Heart right ventricle (tissue), 16 donors: ENCODE measurements at regions not wholly inside any gene's neighbourhood (a gene's known extent, or its start where the extent isn't known, plus 50 kb on each side); places are given as distances from the start of the nearest gene placed in this dataset.

Experiments
- ATAC-seq, 8 donors: fragments of 200-7000 bp; cut with Tn5 transposase; one replicate each; pipeline ENCODE4 v1.9.1; 2020; ENCODE audit warnings: mild to moderate bottlenecking in 8 of 8, moderate library complexity in 8 of 8, moderate number of reproducible peaks in 1 of 8
- DNase-seq, 2 donors: peaks; one replicate each; pipeline ENCODE4 v3.0.0-alpha.2; 2020
- H3K27ac ChIP-seq, 10 donors: fragments of 200-600 bp; sonication (generic) in 2 of 10; one replicate each; pipeline versions ENCODE4 v1.5.0 to v1.8.0; 2020 to 2022; ENCODE audit warnings: mild to moderate bottlenecking in 3 of 10
- H3K27me3 ChIP-seq, 7 donors: fragments of 200-600 bp; one replicate each; pipeline ENCODE4 v1.8.0; 2021 to 2022; ENCODE audit warnings: mild to moderate bottlenecking in 2 of 7
- H3K36me3 ChIP-seq, 9 donors: fragments of 200-600 bp; sonication (generic) in 1 of 9; one replicate each; pipeline versions ENCODE4 v1.5.0 to v1.8.0; 2020 to 2022; ENCODE audit warnings: mild to moderate bottlenecking in 2 of 9
- H3K4me1 ChIP-seq, 9 donors: fragments of 200-600 bp; sonication (generic) in 1 of 9; one replicate each; pipeline versions ENCODE4 v1.5.0 to v1.8.0; 2020 to 2022; ENCODE audit warnings: mild to moderate bottlenecking in 4 of 9
- H3K4me3 ChIP-seq, 10 donors: fragments of 200-600 bp; sonication (generic) in 2 of 10; one replicate each; pipeline versions ENCODE4 v1.5.0 to v1.8.0; 2020 to 2022; ENCODE audit warnings: mild to moderate bottlenecking in 7 of 10, moderate library complexity in 2 of 10
- H3K9me3 ChIP-seq, 11 donors: fragments of 200-600 bp in 10 of 11; sonication (generic) in 2 of 11; one replicate each; pipeline versions ENCODE4 v1.5.0 to v1.8.0; 2013 to 2022; ENCODE audit warnings: mild to moderate bottlenecking in 2 of 11, control low read depth in 1 of 11, moderate library complexity in 1 of 11
- WGBS, 2 donors: extraction: QIAGEN DNeasy Blood & Tissue Kit; methylation state at CpG; one replicate each; pipeline ENCODE4 v1.1.7; 2013; ENCODE audit warnings: inconsistent platforms in 1 of 2; 5-methylcytosine and 5-hydroxymethylcytosine counted together
- intact Hi-C, 10 donors: fragments of 100-400 bp; cut with DNase I; formaldehyde crosslinking; loops; one replicate each; pipeline versions ENCODE4 v1.11.1 to v1.14.2; 2022
- TF ChIP-seq, protein P1 (sequence below), 9 donors: fragments of 200-600 bp; sonication (generic) in 2 of 9; IDR thresholded peaks; one replicate each; pipeline versions ENCODE4 v1.5.0 to v1.8.0; 2021 to 2022; ENCODE audit warnings: antibody characterized with exemption in 9 of 9, mild to moderate bottlenecking in 5 of 9, moderate library complexity in 1 of 9
- donor health status: Arrhythmogenic right ventricular cardiomyopathy.
- donor health status: ischemic (EF 13 %, LVEDD 7.1; RV severe dilation, severe dysfunction).
- donor health status: healthy with polysubstance abuse.
- donor health status: DM: no; HTN: yes; CAD: no.
- donor health status: DM: no; HTN: no; CAD: no.
- donor health status: ischemic (EF 25% LVEDD 6.9; RV normal size, moderate dysfunction).
- donor health status: ischemic (EF 25% LVEDD 5.7; RV mildly dilated, moderate dysfunction).
- donor health status: healthy.
- donor health status: DM: yes; HTN: yes; CAD: no.
- donor health status: Ischemic cardiomyopathy.
- donor health status: ischemic (EF 35%, LVEDD 5.7; RV mildly dilated, moderate dysfunction).
- donor health status: nonischemic (EF 11% LVEDD 7.7; RV severe dilation, severe dysfunction).
- donor health status: DM: yes; HTN: yes; CAD: no.
- donor health status: PGD.
- donor health status: ischemic (EF 29% LVEDD 5.4; RV normal size, mild dysfunction).
- donor health status: nonischemic (EF 23%, LVEDD 6.1; RV moderate dilation, normal function).

DNA sequence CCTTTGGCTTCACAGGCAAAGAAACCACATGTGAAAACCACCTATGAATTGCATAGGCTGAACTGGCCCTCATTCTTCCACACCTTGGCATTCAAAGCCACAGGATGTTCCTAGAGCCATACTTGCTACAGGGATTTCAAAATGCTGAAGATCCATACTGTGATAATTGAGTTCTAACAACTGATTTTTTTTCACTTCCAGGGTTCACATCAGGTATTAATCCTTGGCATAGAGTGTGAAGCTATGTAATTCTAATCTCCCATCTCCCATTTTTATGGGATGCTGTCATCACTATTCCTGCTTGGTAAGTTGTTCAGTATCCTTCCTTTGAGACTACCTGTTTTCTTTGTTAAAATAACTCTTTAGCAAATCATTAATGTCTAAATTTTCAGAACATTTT lies 1569.2 kb upstream of the ADGRL3 start:
- DNase-seq, result no peak
- Histone ChIP-seq H3K4me1 (no peaks in the 10 kb centered on the region), H3K4me3 (no peak overlapping the region), H3K36me3 (no peaks in the 10 kb centered on the region), H3K27ac (no peak overlapping the region), H3K9me3 (peaks cover 0 to 11% (median 0%) of the 10 kb centered on the region in 11 donors), H3K27me3 (no peaks in the 10 kb centered on the region)
- no peak for ATAC-seq
- TF ChIP-seq, protein P1, sequence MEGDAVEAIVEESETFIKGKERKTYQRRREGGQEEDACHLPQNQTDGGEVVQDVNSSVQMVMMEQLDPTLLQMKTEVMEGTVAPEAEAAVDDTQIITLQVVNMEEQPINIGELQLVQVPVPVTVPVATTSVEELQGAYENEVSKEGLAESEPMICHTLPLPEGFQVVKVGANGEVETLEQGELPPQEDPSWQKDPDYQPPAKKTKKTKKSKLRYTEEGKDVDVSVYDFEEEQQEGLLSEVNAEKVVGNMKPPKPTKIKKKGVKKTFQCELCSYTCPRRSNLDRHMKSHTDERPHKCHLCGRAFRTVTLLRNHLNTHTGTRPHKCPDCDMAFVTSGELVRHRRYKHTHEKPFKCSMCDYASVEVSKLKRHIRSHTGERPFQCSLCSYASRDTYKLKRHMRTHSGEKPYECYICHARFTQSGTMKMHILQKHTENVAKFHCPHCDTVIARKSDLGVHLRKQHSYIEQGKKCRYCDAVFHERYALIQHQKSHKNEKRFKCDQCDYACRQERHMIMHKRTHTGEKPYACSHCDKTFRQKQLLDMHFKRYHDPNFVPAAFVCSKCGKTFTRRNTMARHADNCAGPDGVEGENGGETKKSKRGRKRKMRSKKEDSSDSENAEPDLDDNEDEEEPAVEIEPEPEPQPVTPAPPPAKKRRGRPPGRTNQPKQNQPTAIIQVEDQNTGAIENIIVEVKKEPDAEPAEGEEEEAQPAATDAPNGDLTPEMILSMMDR (IDR thresholded peaks at IDR 0.05), result no peak
- intact Hi-C loops, result no loop called here

DNA sequence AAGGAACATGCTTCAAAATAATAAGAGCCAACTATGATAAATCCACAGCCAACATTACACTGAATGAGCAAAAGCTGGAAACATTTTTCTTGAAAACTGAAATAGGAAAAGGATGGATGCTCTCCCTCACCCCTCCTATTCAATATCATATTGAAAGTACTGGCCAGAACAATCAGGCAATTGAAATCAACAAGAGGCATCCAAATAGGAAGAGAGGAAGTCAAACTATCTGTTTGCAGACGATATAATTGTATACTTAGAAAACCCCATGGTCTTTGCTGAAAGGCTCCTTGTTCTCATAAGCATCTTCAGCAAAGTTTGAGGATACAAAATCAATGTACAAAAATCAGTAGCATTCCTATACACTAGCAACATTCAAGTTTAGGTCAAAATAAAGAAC lies 1562.5 kb upstream of the ADGRL3 start:
- Histone ChIP-seq H3K4me3 (no peak overlapping the region), H3K27ac (no peak overlapping the region), H3K36me3 (no peaks in the 10 kb centered on the region), H3K4me1 (no peaks in the 10 kb centered on the region), H3K9me3 (peaks cover 0 to 19% (median 0%) of the 10 kb centered on the region in 11 donors), H3K27me3 (no peaks in the 10 kb centered on the region)
- WGBS, 2 donors, result 70 to 83% methylated on average over 1 of the region's 1 CpG
- TF ChIP-seq, protein P1 (IDR thresholded peaks at IDR 0.05), result no peak
- DNase-seq, result no peak
- no peak for ATAC-seq
- intact Hi-C loops, result no loop called here

DNA sequence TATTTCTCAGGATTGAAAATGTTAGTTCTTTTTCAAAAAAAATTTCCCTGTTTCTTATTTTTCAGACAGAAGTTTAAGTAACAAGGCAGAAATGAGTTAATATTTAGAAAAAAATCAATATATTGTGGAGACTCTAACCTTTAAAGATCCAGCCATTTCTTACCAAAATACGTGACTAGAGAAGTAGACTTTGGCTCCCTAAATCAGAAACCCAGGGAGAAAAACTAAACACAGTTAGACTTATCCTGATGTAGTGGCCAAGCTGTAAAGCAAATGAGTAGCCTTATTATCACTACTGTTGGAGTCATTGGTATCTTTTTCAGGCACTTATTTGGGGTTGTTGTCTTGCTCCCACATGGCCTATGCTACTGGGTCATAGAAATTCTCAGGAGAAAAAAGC lies 1556.4 kb upstream of the ADGRL3 start:
- H3K4me1 ChIP-seq, result no peaks in the 10 kb centered on the region
- DNase-seq (no peak), ATAC-seq (no peak)
- intact Hi-C loops, result no loop called here
- no peaks in the 10 kb centered on the region for H3K27me3 ChIP-seq
- no peak overlapping the region for H3K4me3 ChIP-seq
- H3K36me3 ChIP-seq, result no peaks in the 10 kb centered on the region
- no peak overlapping the region for H3K27ac ChIP-seq
- peaks cover 0 to 10% (median 0%) of the 10 kb centered on the region in 11 donors for H3K9me3 ChIP-seq
- TF ChIP-seq, protein P1 (IDR thresholded peaks at IDR 0.05), result no peak
- WGBS, 2 donors, result 72 to 81% methylated on average over 1 of the region's 1 CpG

DNA sequence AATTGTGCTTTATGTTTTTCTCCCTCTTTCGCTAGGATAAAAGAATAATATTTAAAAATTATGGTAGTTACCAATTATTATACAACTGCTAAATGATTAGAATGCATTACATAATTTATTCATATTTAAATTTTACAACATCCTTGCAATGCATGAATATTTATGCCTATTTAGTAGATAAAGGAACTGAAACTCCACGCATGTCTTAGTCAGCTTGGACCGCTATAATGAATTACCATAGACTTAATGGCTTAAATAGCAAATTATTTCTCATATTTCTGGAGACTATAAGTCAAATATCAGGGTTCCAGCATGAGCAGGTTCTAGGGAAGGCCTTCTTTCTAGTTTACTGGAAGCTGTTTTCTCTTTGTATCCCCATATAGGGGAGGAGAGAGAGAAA lies 1555.4 kb upstream of the ADGRL3 start:
- no peak for DNase-seq
- TF ChIP-seq, protein P1 (IDR thresholded peaks at IDR 0.05), result no peak
- H3K27ac ChIP-seq, result no peak overlapping the region
- intact Hi-C loops, result no loop called here
- no peak overlapping the region for H3K4me3 ChIP-seq
- H3K27me3 ChIP-seq, result no peaks in the 10 kb centered on the region
- no peaks in the 10 kb centered on the region for H3K36me3 ChIP-seq
- no peak for ATAC-seq
- H3K4me1 ChIP-seq, result no peaks in the 10 kb centered on the region
- WGBS, 2 donors, result 91 to 93% methylated on average over 3 of the region's 3 CpGs
- peaks cover 0 to 8% (median 0%) of the 10 kb centered on the region in 11 donors for H3K9me3 ChIP-seq

DNA sequence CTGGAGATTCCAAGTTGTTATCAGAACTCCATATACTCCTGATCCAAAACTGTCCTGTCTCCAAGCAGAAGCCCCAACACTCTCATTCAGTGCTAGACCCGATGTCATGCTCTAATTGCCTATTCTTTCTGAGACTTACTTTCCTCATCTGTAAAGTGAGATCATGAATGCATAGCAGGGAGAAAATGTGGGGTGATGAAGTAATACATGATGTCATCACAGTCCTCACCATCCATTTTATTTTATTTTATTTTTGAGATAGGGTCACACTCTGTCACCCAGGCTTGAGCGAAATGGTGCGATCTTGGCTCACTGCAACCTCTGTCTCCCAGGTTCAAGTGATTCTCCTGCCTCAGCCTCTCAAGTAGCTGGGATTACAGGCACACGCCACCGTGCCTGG lies 1554.0 kb upstream of the ADGRL3 start:
- no peak overlapping the region for H3K4me3 ChIP-seq
- DNase-seq (no peak), ATAC-seq (no peak)
- H3K9me3 ChIP-seq, result peaks cover 0 to 13% (median 0%) of the 10 kb centered on the region in 11 donors
- no peaks in the 10 kb centered on the region for H3K27me3 ChIP-seq
- WGBS, 2 donors, result 95% methylated on average over 5 of the region's 5 CpGs
- intact Hi-C loops, result no loop called here
- no peaks in the 10 kb centered on the region for H3K36me3 ChIP-seq
- H3K4me1 ChIP-seq, result no peaks in the 10 kb centered on the region
- H3K27ac ChIP-seq, result no peak overlapping the region
- TF ChIP-seq, protein P1 (IDR thresholded peaks at IDR 0.05), result no peak
